ENCODE measurements at regions not wholly inside any gene's neighbourhood (a gene's known extent, or its start where the extent isn't known, plus 50 kb on each side); places are given as distances from the start of the nearest gene placed in this dataset.

DNA sequence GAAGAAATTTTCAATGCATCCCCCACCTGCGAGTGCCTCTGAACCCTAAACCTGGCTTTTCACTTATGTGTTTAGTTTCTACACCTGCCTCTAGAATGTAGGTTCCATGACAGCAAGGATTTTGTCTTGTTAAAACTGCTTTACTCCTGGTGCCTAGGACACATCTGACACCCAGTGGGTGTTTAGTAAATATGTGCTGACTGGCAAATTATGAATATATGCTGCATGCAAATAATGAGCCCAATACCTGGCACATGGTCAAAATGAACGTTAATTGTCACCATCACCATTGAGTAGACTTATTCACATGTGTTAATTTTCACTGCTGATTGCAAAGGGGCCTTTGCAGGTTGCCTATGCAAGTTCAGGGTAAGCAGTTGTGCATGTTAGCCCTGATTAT, 249.9 kb upstream of the WWC1 start:
- H3K36me3 ChIP-seq (ENCODE audit: control insufficient read depth in 4 of 4, insufficient read depth in 3 of 4, low read depth in 1 of 4, low read length in 3 of 4): no peaks in the 10 kb centered on the region
- no peak overlapping the region for H3K4me3 ChIP-seq (ENCODE audit: low read depth in 1 of 3, low read length in 3 of 3)
- no peak overlapping the region for H3K9ac ChIP-seq (ENCODE audit: low read depth in 1 of 2, low read length in 2 of 2)
- no peaks in the 10 kb centered on the region for H3K27me3 ChIP-seq (ENCODE audit: control insufficient read depth in 4 of 4, insufficient read depth in 4 of 4, low read length in 3 of 4)
- no peaks in the 10 kb centered on the region for H3K4me1 ChIP-seq (ENCODE audit: control insufficient read depth in 4 of 4, insufficient read depth in 4 of 4, low read length in 3 of 4)
- H3K27ac ChIP-seq (ENCODE audit: low read depth in 1 of 2, low read length in 2 of 2): no peak overlapping the region
- 75% methylated on average over 2 of the region's 2 CpGs for WGBS
- TF ChIP-seq SP1 (IDR thresholded peaks at IDR 0.05) (no peak), HNF4A (conservative IDR thresholded peaks at IDR 0.05) (no peak), FOXA2 (IDR thresholded peaks at IDR 0.05) (no peak), CTCF (IDR thresholded peaks at IDR 0.05; ENCODE audit: low read depth, low read length, missing input control) (no peak)
- H3K9me3 ChIP-seq (ENCODE audit: control insufficient read depth in 4 of 4, low read length in 3 of 4): peaks cover 0 to 3% (median 0%) of the 10 kb centered on the region in 4 donors
- DNase-seq (ENCODE audit: low spot score): no peak

GRCh38 chr5:168042284-168043068, 249.0 kb upstream of the WWC1 start:
- WGBS: 69% methylated on average over 12 of the region's 12 CpGs
- no peak overlapping the region for H3K27ac ChIP-seq (ENCODE audit: low read depth in 1 of 2, low read length in 2 of 2)

GRCh38 chr5:168046163-168046562, 245.3 kb upstream of the WWC1 start:
- DNase-seq (ENCODE audit: low spot score): no peak
- Histone ChIP-seq H3K27ac (ENCODE audit: low read depth in 1 of 2, low read length in 2 of 2) (no peak overlapping the region), H3K9ac (ENCODE audit: low read depth in 1 of 2, low read length in 2 of 2) (no peak overlapping the region), H3K36me3 (ENCODE audit: control insufficient read depth in 4 of 4, insufficient read depth in 3 of 4, low read depth in 1 of 4, low read length in 3 of 4) (no peaks in the 10 kb centered on the region), H3K4me3 (ENCODE audit: low read depth in 1 of 3, low read length in 3 of 3) (no peak overlapping the region), H3K27me3 (ENCODE audit: control insufficient read depth in 4 of 4, insufficient read depth in 4 of 4, low read length in 3 of 4) (no peaks in the 10 kb centered on the region), H3K9me3 (ENCODE audit: control insufficient read depth in 4 of 4, low read length in 3 of 4) (peaks cover 0 to 3% (median 0%) of the 10 kb centered on the region in 4 donors), H3K4me1 (ENCODE audit: control insufficient read depth in 4 of 4, insufficient read depth in 4 of 4, low read length in 3 of 4) (no peaks in the 10 kb centered on the region)
- WGBS: 40% methylated on average over 4 of the region's 4 CpGs
- TF ChIP-seq GABPA (IDR thresholded peaks at IDR 0.05 in 1 of 2, conservative IDR thresholded peaks at IDR 0.05 in 1 of 2) (no peak), TAF1 (conservative IDR thresholded peaks at IDR 0.05) (no peak), YY1 (IDR thresholded peaks at IDR 0.05) (no peak), NR2F2 (IDR thresholded peaks at IDR 0.05) (no peak), FOXA1 (IDR thresholded peaks at IDR 0.05) (no peak), RAD21 (IDR thresholded peaks at IDR 0.05) (no peak), RXRA (IDR thresholded peaks at IDR 0.05) (no peak), FOXA2 (IDR thresholded peaks at IDR 0.05) (no peak), HNF4A (conservative IDR thresholded peaks at IDR 0.05) (no peak), SP1 (IDR thresholded peaks at IDR 0.05) (no peak), ATF3 (IDR thresholded peaks at IDR 0.05) (no peak)
- TF ChIP-seq, protein P1, sequence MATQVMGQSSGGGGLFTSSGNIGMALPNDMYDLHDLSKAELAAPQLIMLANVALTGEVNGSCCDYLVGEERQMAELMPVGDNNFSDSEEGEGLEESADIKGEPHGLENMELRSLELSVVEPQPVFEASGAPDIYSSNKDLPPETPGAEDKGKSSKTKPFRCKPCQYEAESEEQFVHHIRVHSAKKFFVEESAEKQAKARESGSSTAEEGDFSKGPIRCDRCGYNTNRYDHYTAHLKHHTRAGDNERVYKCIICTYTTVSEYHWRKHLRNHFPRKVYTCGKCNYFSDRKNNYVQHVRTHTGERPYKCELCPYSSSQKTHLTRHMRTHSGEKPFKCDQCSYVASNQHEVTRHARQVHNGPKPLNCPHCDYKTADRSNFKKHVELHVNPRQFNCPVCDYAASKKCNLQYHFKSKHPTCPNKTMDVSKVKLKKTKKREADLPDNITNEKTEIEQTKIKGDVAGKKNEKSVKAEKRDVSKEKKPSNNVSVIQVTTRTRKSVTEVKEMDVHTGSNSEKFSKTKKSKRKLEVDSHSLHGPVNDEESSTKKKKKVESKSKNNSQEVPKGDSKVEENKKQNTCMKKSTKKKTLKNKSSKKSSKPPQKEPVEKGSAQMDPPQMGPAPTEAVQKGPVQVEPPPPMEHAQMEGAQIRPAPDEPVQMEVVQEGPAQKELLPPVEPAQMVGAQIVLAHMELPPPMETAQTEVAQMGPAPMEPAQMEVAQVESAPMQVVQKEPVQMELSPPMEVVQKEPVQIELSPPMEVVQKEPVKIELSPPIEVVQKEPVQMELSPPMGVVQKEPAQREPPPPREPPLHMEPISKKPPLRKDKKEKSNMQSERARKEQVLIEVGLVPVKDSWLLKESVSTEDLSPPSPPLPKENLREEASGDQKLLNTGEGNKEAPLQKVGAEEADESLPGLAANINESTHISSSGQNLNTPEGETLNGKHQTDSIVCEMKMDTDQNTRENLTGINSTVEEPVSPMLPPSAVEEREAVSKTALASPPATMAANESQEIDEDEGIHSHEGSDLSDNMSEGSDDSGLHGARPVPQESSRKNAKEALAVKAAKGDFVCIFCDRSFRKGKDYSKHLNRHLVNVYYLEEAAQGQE (IDR thresholded peaks at IDR 0.05): no peak
- TF ChIP-seq, protein P2, sequence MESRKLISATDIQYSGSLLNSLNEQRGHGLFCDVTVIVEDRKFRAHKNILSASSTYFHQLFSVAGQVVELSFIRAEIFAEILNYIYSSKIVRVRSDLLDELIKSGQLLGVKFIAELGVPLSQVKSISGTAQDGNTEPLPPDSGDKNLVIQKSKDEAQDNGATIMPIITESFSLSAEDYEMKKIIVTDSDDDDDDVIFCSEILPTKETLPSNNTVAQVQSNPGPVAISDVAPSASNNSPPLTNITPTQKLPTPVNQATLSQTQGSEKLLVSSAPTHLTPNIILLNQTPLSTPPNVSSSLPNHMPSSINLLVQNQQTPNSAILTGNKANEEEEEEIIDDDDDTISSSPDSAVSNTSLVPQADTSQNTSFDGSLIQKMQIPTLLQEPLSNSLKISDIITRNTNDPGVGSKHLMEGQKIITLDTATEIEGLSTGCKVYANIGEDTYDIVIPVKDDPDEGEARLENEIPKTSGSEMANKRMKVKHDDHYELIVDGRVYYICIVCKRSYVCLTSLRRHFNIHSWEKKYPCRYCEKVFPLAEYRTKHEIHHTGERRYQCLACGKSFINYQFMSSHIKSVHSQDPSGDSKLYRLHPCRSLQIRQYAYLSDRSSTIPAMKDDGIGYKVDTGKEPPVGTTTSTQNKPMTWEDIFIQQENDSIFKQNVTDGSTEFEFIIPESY (IDR thresholded peaks at IDR 0.05): no peak

More at GRCh38 chr5:168042284-168043068, 249.0 kb upstream of the WWC1 start:
- Histone ChIP-seq H3K4me1 (ENCODE audit: control insufficient read depth in 4 of 4, insufficient read depth in 4 of 4, low read length in 3 of 4) (no peaks in the 10 kb centered on the region), H3K9ac (ENCODE audit: low read depth in 1 of 2, low read length in 2 of 2) (no peak overlapping the region), H3K9me3 (ENCODE audit: control insufficient read depth in 4 of 4, low read length in 3 of 4) (peaks cover 0 to 3% (median 0%) of the 10 kb centered on the region in 4 donors), H3K4me3 (ENCODE audit: low read depth in 1 of 3, low read length in 3 of 3) (no peak overlapping the region), H3K27me3 (ENCODE audit: control insufficient read depth in 4 of 4, insufficient read depth in 4 of 4, low read length in 3 of 4) (no peaks in the 10 kb centered on the region), H3K36me3 (ENCODE audit: control insufficient read depth in 4 of 4, insufficient read depth in 3 of 4, low read depth in 1 of 4, low read length in 3 of 4) (no peaks in the 10 kb centered on the region)
- TF ChIP-seq CTCF (IDR thresholded peaks at IDR 0.05; ENCODE audit: low read depth, low read length, missing input control): no peak
- DNase-seq (ENCODE audit: low spot score): no peak

All from liver (tissue), 8 donors.